HEK293T (cell line): ENCODE measurements at regions not wholly inside any gene's neighbourhood (a gene's known extent, or its start where the extent isn't known, plus 50 kb on each side); places are given as distances from the start of the nearest gene placed in this dataset.

Experiments used
- ARNT ChIP-seq: fragments of 450-650 bp; IDR thresholded peaks from 2 replicates; pipeline ENCODE4 v1.6.1; 2017; ENCODE audit warnings: mild to moderate bottlenecking
- BHLHE40 ChIP-seq: fragments of 450-650 bp; IDR thresholded peaks from 2 replicates; pipeline ENCODE4 v1.6.1; 2016; ENCODE audit warnings: mild to moderate bottlenecking, moderate library complexity, borderline replicate concordance
- CTBP1 ChIP-seq: fragments of 450-650 bp; IDR thresholded peaks from 2 replicates; pipeline ENCODE4 v1.6.1; 2016; ENCODE audit warnings: borderline replicate concordance
- ELF4 ChIP-seq: fragments of 450-650 bp; IDR thresholded peaks from 2 replicates; pipeline ENCODE4 v1.6.1; 2017; ENCODE audit warnings: antibody characterized with exemption
- FOXA1 ChIP-seq: fragments of 450-650 bp; IDR thresholded peaks from 2 replicates; pipeline ENCODE4 v1.6.1; 2016; ENCODE audit warnings: mild to moderate bottlenecking
- FOXK2 ChIP-seq: fragments of 450-650 bp; IDR thresholded peaks from 2 replicates; pipeline ENCODE4 v1.6.1; 2016; ENCODE audit warnings: mild to moderate bottlenecking
- FOXM1 ChIP-seq: fragments of 450-650 bp; IDR thresholded peaks from 2 replicates; pipeline ENCODE4 v1.6.1; 2017; ENCODE audit warnings: mild to moderate bottlenecking, borderline replicate concordance
- HDGF ChIP-seq: fragments of 450-650 bp; IDR thresholded peaks from 2 replicates; pipeline ENCODE4 v1.6.1; 2017; ENCODE audit warnings: antibody characterized with exemption, borderline replicate concordance
- LEF1 ChIP-seq: fragments of 450-650 bp; IDR thresholded peaks from 2 replicates; pipeline ENCODE4 v1.6.1; 2017; ENCODE audit warnings: mild to moderate bottlenecking, borderline replicate concordance
- SP1 ChIP-seq: fragments of 450-650 bp; IDR thresholded peaks from 2 replicates; pipeline ENCODE4 v1.6.1; 2017
- SUZ12 ChIP-seq: fragments of 450-650 bp; IDR thresholded peaks from 2 replicates; pipeline ENCODE4 v1.6.1; 2016; ENCODE audit warnings: mild to moderate bottlenecking
- TARDBP ChIP-seq: fragments of 450-650 bp; IDR thresholded peaks from 2 replicates; pipeline ENCODE4 v1.6.1; 2016
- ZNF384 ChIP-seq: fragments of 450-650 bp; IDR thresholded peaks from 2 replicates; pipeline ENCODE4 v1.6.1; 2016

DNA sequence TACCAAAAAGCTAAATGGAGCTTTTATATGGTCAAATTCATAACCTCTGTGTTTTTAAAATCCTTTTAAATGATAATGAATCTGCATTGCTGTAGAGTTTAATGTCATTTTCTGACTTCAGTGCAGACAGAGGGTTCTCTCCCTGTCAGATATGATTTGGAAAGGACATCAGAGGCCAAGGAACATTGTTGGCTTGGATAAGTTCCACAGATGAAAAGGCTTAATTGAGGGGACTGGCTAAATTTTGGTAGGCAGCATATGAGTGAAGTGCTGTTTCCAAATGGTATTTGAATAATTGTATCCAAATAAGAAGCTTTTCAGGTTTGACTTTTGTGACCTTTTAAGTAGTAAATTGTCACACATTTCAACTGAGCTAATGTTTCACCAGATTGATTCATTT is 124.6 kb upstream of the KCNH7 start:
- TF ChIP-seq ZNF384: no peak
- TF ChIP-seq SUZ12: no peak
- no peak for TF ChIP-seq ELF4
- no peak for TF ChIP-seq BHLHE40
- no peak for TF ChIP-seq TARDBP
- no peak for TF ChIP-seq SP1
- no peak for TF ChIP-seq FOXA1
- no peak for TF ChIP-seq LEF1
- no peak for TF ChIP-seq FOXK2
- TF ChIP-seq ARNT: no peak
- TF ChIP-seq FOXM1: no peak
- no peak for TF ChIP-seq HDGF
- no peak for TF ChIP-seq CTBP1
